CD8-positive, alpha-beta memory T cell (primary cell): ENCODE measurements at regions not wholly inside any gene's neighbourhood (a gene's known extent, or its start where the extent isn't known, plus 50 kb on each side); places are given as distances from the start of the nearest gene placed in this dataset.

Experiments used
- CTCF ChIA-PET: fragments of 350-600 bp; sonication (Branson Sonifier 250); formaldehyde crosslinking; loops from one replicate; lab custom pipeline; 2021; ENCODE audit warnings: antibody characterized with exemption; lab: Charles Lee
- POLR2A ChIA-PET: fragments of 350-600 bp; sonication (Branson Sonifier 250); formaldehyde crosslinking; loops from one replicate; lab custom pipeline; 2021; ENCODE audit warnings: antibody characterized with exemption; lab: Charles Lee
- DNase-seq, 5 donors: peaks; one replicate each; pipeline versions ENCODE4 v3.0.0 to v3.0.0-alpha.2; 2020 to 2022; ENCODE audit warnings: mixed read lengths in 1 of 5
- H3K27ac ChIP-seq: one replicate; pipeline ENCODE4 v1.7.0; 2013; ENCODE audit warnings: low read depth, mild to moderate bottlenecking, low read length, moderate library complexity
- H3K27me3 ChIP-seq: 2 replicates; pipeline ENCODE4 v1.7.0; 2013; ENCODE audit warnings: low read length, mild to moderate bottlenecking; ENCODE audit not compliant: insufficient read depth, poor library complexity, severe bottlenecking
- H3K36me3 ChIP-seq: 2 replicates; pipeline ENCODE4 v1.7.0; 2013; ENCODE audit warnings: mild to moderate bottlenecking, low read length, moderate library complexity; ENCODE audit not compliant: insufficient read depth
- H3K4me1 ChIP-seq: 2 replicates; pipeline ENCODE4 v1.7.0; 2013; ENCODE audit warnings: mild to moderate bottlenecking, low read length, moderate library complexity; ENCODE audit not compliant: insufficient read depth
- H3K4me3 ChIP-seq: 2 replicates; pipeline ENCODE4 v1.7.0; 2013; ENCODE audit warnings: mild to moderate bottlenecking, low read length
- H3K9me3 ChIP-seq: 2 replicates; pipeline ENCODE4 v1.7.0; 2013; ENCODE audit warnings: mild to moderate bottlenecking, low read length
- H3K27ac Mint-ChIP-seq, 8 donors: one replicate each; pipeline ENCODE4 v1.8.0; 2020 to 2021; ENCODE audit warnings: mixed read lengths in 8 of 8, mild to moderate bottlenecking in 6 of 8, inconsistent platforms in 3 of 8, moderate library complexity in 3 of 8
- H3K27me3 Mint-ChIP-seq, 2 donors: one replicate each; pipeline ENCODE4 v1.8.0; 2020 to 2021; ENCODE audit warnings: mixed read lengths in 2 of 2, mild to moderate bottlenecking in 1 of 2, moderate library complexity in 1 of 2
- H3K36me3 Mint-ChIP-seq, 3 donors: one replicate each; pipeline ENCODE4 v1.8.0; 2020 to 2021; ENCODE audit warnings: mixed read lengths in 3 of 3, inconsistent platforms in 1 of 3, mild to moderate bottlenecking in 1 of 3
- H3K4me1 Mint-ChIP-seq, 3 donors: one replicate each; pipeline ENCODE4 v1.8.0; 2020 to 2021; ENCODE audit warnings: mixed read lengths in 3 of 3, inconsistent platforms in 1 of 3, mild to moderate bottlenecking in 1 of 3
- H3K4me3 Mint-ChIP-seq, 7 donors: one replicate each; pipeline ENCODE4 v1.8.0; 2020 to 2021; ENCODE audit warnings: mixed read lengths in 7 of 7, mild to moderate bottlenecking in 6 of 7, moderate library complexity in 4 of 7, inconsistent platforms in 2 of 7
- H3K9me3 Mint-ChIP-seq, 5 donors: one replicate each; pipeline ENCODE4 v1.8.0; 2020 to 2022; ENCODE audit warnings: mixed read lengths in 5 of 5, mild to moderate bottlenecking in 3 of 5, moderate library complexity in 2 of 5, inconsistent platforms in 1 of 5

- peaks cover 0 to 2% (median 0%) of the 10 kb centered on the region in 5 donors for H3K9me3 Mint-ChIP-seq
- Histone ChIP-seq H3K27ac (no peak overlapping the region), H3K9me3 (no peaks in the 10 kb centered on the region), H3K36me3 (no peaks in the 10 kb centered on the region), H3K4me3 (no peak overlapping the region), H3K27me3 (no peaks in the 10 kb centered on the region), H3K4me1 (no peaks in the 10 kb centered on the region)
- H3K36me3 Mint-ChIP-seq = peaks cover 0 to 2% (median 0%) of the 10 kb centered on the region in 3 donors
- no peak overlapping the region for H3K4me3 Mint-ChIP-seq
- ChIA-PET POLR2A (no interaction called here), CTCF (no interaction called here)
- H3K27ac Mint-ChIP-seq = peak overlapping the region in 1 of 8 donors; percentile 10
- DNase-seq = peak in 2 of 5 donors; percentile 1 to 10
- H3K27me3 Mint-ChIP-seq = no peaks in the 10 kb centered on the region
- H3K4me1 Mint-ChIP-seq = peaks cover 5 to 18% (median 11%) of the 10 kb centered on the region in 3 donors
Observed at GRCh38 chr2:145323512-145323911, 803.6 kb upstream of the ZEB2 start.

- ChIA-PET CTCF (no interaction called here), POLR2A (no interaction called here)
- peaks cover 0 to 2% (median 0%) of the 10 kb centered on the region in 3 donors for H3K36me3 Mint-ChIP-seq
- Histone ChIP-seq H3K36me3 (no peaks in the 10 kb centered on the region), H3K4me1 (no peaks in the 10 kb centered on the region), H3K9me3 (no peaks in the 10 kb centered on the region), H3K27ac (no peak overlapping the region), H3K4me3 (no peak overlapping the region), H3K27me3 (no peaks in the 10 kb centered on the region)
- DNase-seq = no peak
- peaks cover 5 to 18% (median 11%) of the 10 kb centered on the region in 3 donors for H3K4me1 Mint-ChIP-seq
- no peak overlapping the region for H3K4me3 Mint-ChIP-seq
- no peak overlapping the region for H3K27ac Mint-ChIP-seq
- peaks cover 0 to 2% of the 10 kb centered on the region in 2 donors for H3K27me3 Mint-ChIP-seq
- H3K9me3 Mint-ChIP-seq = peaks cover 0 to 2% (median 0%) of the 10 kb centered on the region in 5 donors
Observed at GRCh38 chr2:145321344-145321743, 801.4 kb upstream of the ZEB2 start.

GRCh38 chr2:145316496-145316895 is 796.6 kb upstream of the ZEB2 start:
- H3K4me1 Mint-ChIP-seq = no peaks in the 10 kb centered on the region
- Histone ChIP-seq H3K4me1 (no peaks in the 10 kb centered on the region), H3K4me3 (no peak overlapping the region), H3K36me3 (no peaks in the 10 kb centered on the region), H3K27ac (no peak overlapping the region), H3K27me3 (no peaks in the 10 kb centered on the region), H3K9me3 (no peaks in the 10 kb centered on the region)
- H3K4me3 Mint-ChIP-seq = no peak overlapping the region
- no peak overlapping the region for H3K27ac Mint-ChIP-seq
- peaks cover 0 to 5% of the 10 kb centered on the region in 2 donors for H3K27me3 Mint-ChIP-seq
- DNase-seq = no peak
- CTCF ChIA-PET = no interaction called here
- peaks cover 0 to 5% (median 2%) of the 10 kb centered on the region in 5 donors for H3K9me3 Mint-ChIP-seq
- POLR2A ChIA-PET = no interaction called here
- H3K36me3 Mint-ChIP-seq = peaks cover 0 to 2% (median 0%) of the 10 kb centered on the region in 3 donors

- Histone ChIP-seq H3K4me1 (no peaks in the 10 kb centered on the region), H3K36me3 (no peaks in the 10 kb centered on the region), H3K9me3 (no peaks in the 10 kb centered on the region), H3K4me3 (no peak overlapping the region), H3K27ac (no peak overlapping the region), H3K27me3 (no peaks in the 10 kb centered on the region)
- H3K27ac Mint-ChIP-seq = no peak overlapping the region
- ChIA-PET CTCF (no interaction called here), POLR2A (no interaction called here)
- peaks cover 0 to 2% (median 0%) of the 10 kb centered on the region in 3 donors for H3K36me3 Mint-ChIP-seq
- H3K9me3 Mint-ChIP-seq = peaks cover 0 to 7% (median 4%) of the 10 kb centered on the region in 5 donors
- peaks cover 0 to 5% of the 10 kb centered on the region in 2 donors for H3K27me3 Mint-ChIP-seq
- DNase-seq = no peak
- H3K4me1 Mint-ChIP-seq = no peaks in the 10 kb centered on the region
- H3K4me3 Mint-ChIP-seq = no peak overlapping the region
Observed at GRCh38 chr2:145315053-145315452, 795.1 kb upstream of the ZEB2 start.

- H3K4me3 ChIP-seq = no peak overlapping the region
- no peak overlapping the region for H3K27ac ChIP-seq
- no peaks in the 10 kb centered on the region for H3K27me3 ChIP-seq
- Mint-ChIP-seq H3K4me1 (no peaks in the 10 kb centered on the region), H3K36me3 (peaks cover 0 to 2% (median 0%) of the 10 kb centered on the region in 3 donors), H3K4me3 (no peak overlapping the region), H3K9me3 (peaks cover 0 to 7% (median 4%) of the 10 kb centered on the region in 5 donors), H3K27me3 (peaks cover 0 to 5% of the 10 kb centered on the region in 2 donors), H3K27ac (no peak overlapping the region)
- POLR2A ChIA-PET = no interaction called here
- no peaks in the 10 kb centered on the region for H3K36me3 ChIP-seq
- H3K9me3 ChIP-seq = no peaks in the 10 kb centered on the region
- H3K4me1 ChIP-seq = no peaks in the 10 kb centered on the region
- no peak for DNase-seq
- CTCF ChIA-PET = no interaction called here
Observed at GRCh38 chr2:145314119-145314633, 794.3 kb upstream of the ZEB2 start.

GRCh38 chr2:145305889-145306288 is 786.0 kb upstream of the ZEB2 start:
- Histone ChIP-seq H3K9me3 (no peaks in the 10 kb centered on the region), H3K36me3 (no peaks in the 10 kb centered on the region), H3K4me1 (no peaks in the 10 kb centered on the region), H3K4me3 (no peak overlapping the region), H3K27ac (no peak overlapping the region), H3K27me3 (no peaks in the 10 kb centered on the region)
- ChIA-PET POLR2A (no interaction called here), CTCF (no interaction called here)
- Mint-ChIP-seq H3K36me3 (no peaks in the 10 kb centered on the region), H3K4me3 (no peak overlapping the region), H3K27ac (no peak overlapping the region), H3K4me1 (no peaks in the 10 kb centered on the region), H3K9me3 (peaks cover 0 to 2% (median under 1%) of the 10 kb centered on the region in 5 donors), H3K27me3 (peaks cover 0 to 1% of the 10 kb centered on the region in 2 donors)
- DNase-seq = no peak

GRCh38 chr2:145304501-145304900 is 784.6 kb upstream of the ZEB2 start:
- H3K4me1 ChIP-seq = no peaks in the 10 kb centered on the region
- H3K4me3 Mint-ChIP-seq = no peak overlapping the region

GRCh38 chr2:145303536-145303935 is 783.6 kb upstream of the ZEB2 start:
- H3K9me3 Mint-ChIP-seq = peaks cover 0 to 2% (median 0%) of the 10 kb centered on the region in 5 donors
- Histone ChIP-seq H3K36me3 (no peaks in the 10 kb centered on the region), H3K27ac (no peak overlapping the region), H3K27me3 (no peaks in the 10 kb centered on the region), H3K4me3 (no peak overlapping the region), H3K9me3 (no peaks in the 10 kb centered on the region), H3K4me1 (no peaks in the 10 kb centered on the region)
- ChIA-PET CTCF (no interaction called here), POLR2A (no interaction called here)
- H3K27me3 Mint-ChIP-seq = peaks cover 0 to 1% of the 10 kb centered on the region in 2 donors
- H3K27ac Mint-ChIP-seq = no peak overlapping the region
- no peaks in the 10 kb centered on the region for H3K36me3 Mint-ChIP-seq
- H3K4me1 Mint-ChIP-seq = no peaks in the 10 kb centered on the region
- no peak for DNase-seq
- H3K4me3 Mint-ChIP-seq = no peak overlapping the region

More at GRCh38 chr2:145304501-145304900, 784.6 kb upstream of the ZEB2 start:
- Histone ChIP-seq H3K27ac (no peak overlapping the region), H3K36me3 (no peaks in the 10 kb centered on the region), H3K27me3 (no peaks in the 10 kb centered on the region), H3K4me3 (no peak overlapping the region), H3K9me3 (no peaks in the 10 kb centered on the region)
- CTCF ChIA-PET = no interaction called here
- POLR2A ChIA-PET = no interaction called here
- DNase-seq = no peak
- Mint-ChIP-seq H3K9me3 (peaks cover 0 to 2% (median 0%) of the 10 kb centered on the region in 5 donors), H3K36me3 (no peaks in the 10 kb centered on the region), H3K27me3 (peaks cover 0 to 1% of the 10 kb centered on the region in 2 donors), H3K27ac (no peak overlapping the region), H3K4me1 (no peaks in the 10 kb centered on the region)
